HCT116 (cell line): ENCODE measurements at regions not wholly inside any gene's neighbourhood (a gene's known extent, or its start where the extent isn't known, plus 50 kb on each side); places are given as distances from the start of the nearest gene placed in this dataset.

Experiments
- ATAC-seq: fragments of 200-7000 bp; cut with Tn5 transposase; 2 replicates; pipeline ENCODE4 v1.9.1; 2020; ENCODE audit warnings: mild to moderate bottlenecking, moderate library complexity
- BruUV-seq: library from RNA; stranded (reverse); fragments of 400-500 nt; replicated peaks from 2 replicates; lab custom pipeline; 2021; lab: Mats Ljungman, UMichigan
- CTCF ChIA-PET: fragments of 300-600 bp; sonication (Branson Sonifier 250); formaldehyde crosslinking; loops from one replicate; lab custom pipeline; 2021; ENCODE audit warnings: antibody characterized with exemption; lab: Charles Lee
- POLR2A ChIA-PET: fragments of 300-600, 350-600 bp; sonication (Branson Sonifier 250); formaldehyde crosslinking; loops from one replicate; lab custom pipeline; 2021; ENCODE audit warnings: antibody characterized with exemption; lab: Charles Lee
- RAD21 ChIA-PET, 2 experiments: fragments of 300-600 bp; sonication (Branson Sonifier 250); formaldehyde crosslinking; loops; one replicate each; lab custom pipeline; 2023; ENCODE audit warnings: low total read pairs in 2 of 2; ENCODE audit not compliant: uncharacterized antibody in 2 of 2, unreplicated experiment in 2 of 2, low non-redundant PET in 1 of 2; lab: Charles Lee
- DNase-seq: peaks from one replicate; pipeline ENCODE4 v3.0.0-alpha.2; 2010; ENCODE audit warnings: low read depth, low spot score
- H2AFZ ChIP-seq: fragments of 200-600 bp; shearing (Covaris generic), sonication (generic); 2 replicates; pipeline ENCODE4 v1.6.1; 2017; ENCODE audit warnings: low read depth, mixed run types, mixed read lengths, antibody characterized with exemption, low read length; ENCODE audit not compliant: poor library complexity, severe bottlenecking
- H3K27ac ChIP-seq: 2 replicates; pipeline ENCODE4 v1.5.1; 2012; ENCODE audit warnings: low read depth, low read length
- H3K27me3 ChIP-seq: fragments of 200-600 bp; sonication (generic); 2 replicates; pipeline ENCODE4 v1.6.1; 2016; ENCODE audit warnings: mixed run types, low read length, mixed read lengths; ENCODE audit not compliant: insufficient read depth
- H3K36me3 ChIP-seq, 2 experiments: fragments of 200-500 bp in 1 of 2; fragments of 200-600 bp in 1 of 2; sonication (Bioruptor generic) in 1 of 2; sonication (generic) in 1 of 2; 2 replicates each; pipeline versions ENCODE4 v1.5.1 to v1.6.1; 2014 to 2016; ENCODE audit warnings: low read length in 2 of 2, inconsistent platforms in 1 of 2, mixed read lengths in 1 of 2, mixed run types in 1 of 2; ENCODE audit not compliant: insufficient read depth in 2 of 2, control insufficient read depth in 1 of 2
- H3K4me1 ChIP-seq, 2 experiments: fragments of 200-600 bp in 1 of 2; sonication (generic) in 1 of 2; 2 replicates each; pipeline versions ENCODE4 v1.5.1 to v1.6.1; 2012 to 2017; ENCODE audit warnings: low read length in 2 of 2, inconsistent platforms in 1 of 2, mild to moderate bottlenecking in 1 of 2, mixed read lengths in 1 of 2, mixed run types in 1 of 2, moderate library complexity in 1 of 2; ENCODE audit not compliant: insufficient read depth in 2 of 2, control insufficient read depth in 1 of 2
- H3K4me2 ChIP-seq: fragments of 200-600 bp; sonication (generic); 2 replicates; pipeline ENCODE4 v1.6.1; 2017; ENCODE audit warnings: mixed run types, low read length, mixed read lengths
- H3K4me3 ChIP-seq, 2 experiments: fragments of 200-600 bp in 1 of 2; sonication (generic) in 1 of 2; replicated peaks in 1 of 2; 2 replicates each; pipeline ENCODE4 v1.5.1; 2011 to 2016; ENCODE audit warnings: low read length in 2 of 2, control low read depth in 1 of 2, low read depth in 1 of 2, mild to moderate bottlenecking in 1 of 2, mixed read lengths in 1 of 2, mixed run types in 1 of 2
- H3K79me2 ChIP-seq: fragments of 200-600 bp; sonication (generic); 2 replicates; pipeline ENCODE4 v1.6.1; 2017; ENCODE audit warnings: mild to moderate bottlenecking, mixed run types, low read length, moderate library complexity, mixed read lengths; ENCODE audit not compliant: insufficient read depth
- H3K9ac ChIP-seq: fragments of 200-600 bp; sonication (generic); 2 replicates; pipeline ENCODE4 v1.6.1; 2016; ENCODE audit warnings: low read length, mixed read lengths
- H3K9me2 ChIP-seq: fragments of 200-600 bp; sonication (generic), shearing (Covaris generic); 2 replicates; pipeline ENCODE4 v1.6.1; 2017; ENCODE audit warnings: mixed run types, mild to moderate bottlenecking, moderate library complexity; ENCODE audit not compliant: insufficient read depth
- H3K9me3 ChIP-seq, 2 experiments: fragments of 200-500 bp in 1 of 2; fragments of 200-600 bp in 1 of 2; sonication (Bioruptor generic) in 1 of 2; sonication (generic) in 1 of 2; 2 replicates each; pipeline ENCODE4 v1.6.1; 2014 to 2017; ENCODE audit warnings: low read length in 2 of 2, mixed read lengths in 2 of 2, inconsistent platforms in 1 of 2, low read depth in 1 of 2, mild to moderate bottlenecking in 1 of 2, mixed run types in 1 of 2, moderate library complexity in 1 of 2; ENCODE audit not compliant: control insufficient read depth in 1 of 2, insufficient read depth in 1 of 2
- H4K20me1 ChIP-seq: fragments of 200-600 bp; sonication (generic), shearing (Covaris generic); 2 replicates; pipeline ENCODE4 v1.6.1; 2017; ENCODE audit warnings: mixed run types, mild to moderate bottlenecking, moderate library complexity; ENCODE audit not compliant: insufficient read depth
- ATF3 ChIP-seq: IDR thresholded peaks from 2 replicates; pipeline ENCODE4 v1.6.1; 2012
- EGR1 ChIP-seq: IDR thresholded peaks from 2 replicates; pipeline ENCODE4 v1.6.1; 2012; ENCODE audit warnings: low read depth
- EZH2 ChIP-seq: fragments of 200-600 bp; sonication (generic); IDR thresholded peaks from 2 replicates; pipeline ENCODE4 v1.6.1; 2017; ENCODE audit warnings: antibody characterized with exemption, mixed run types
- FOSL1 ChIP-seq: IDR thresholded peaks from 2 replicates; pipeline ENCODE4 v1.6.1; 2012; ENCODE audit warnings: low read depth
- POLR2AphosphoS5 ChIP-seq: IDR thresholded peaks from 2 replicates; pipeline ENCODE4 v1.6.1; 2011; ENCODE audit warnings: mild to moderate bottlenecking, low read depth, low read length, moderate library complexity
- RAD21 ChIP-seq: IDR thresholded peaks from 2 replicates; pipeline ENCODE4 v1.6.1; 2012; ENCODE audit warnings: low read depth, mild to moderate bottlenecking
- REST ChIP-seq: IDR thresholded peaks from 2 replicates; pipeline ENCODE4 v1.6.1; 2012; ENCODE audit warnings: low read depth
- SIN3A ChIP-seq: IDR thresholded peaks from 2 replicates; pipeline ENCODE4 v1.6.1; 2012; ENCODE audit warnings: low read depth
- TCF7L2 ChIP-seq: IDR thresholded peaks from 2 replicates; pipeline ENCODE4 v1.7.0; 2011; ENCODE audit warnings: borderline replicate concordance, inconsistent platforms; ENCODE audit not compliant: insufficient read depth, insufficient read length; ENCODE audit errors: extremely low read depth
- YY1 ChIP-seq: IDR thresholded peaks from 2 replicates; pipeline ENCODE4 v1.6.1; 2011; ENCODE audit warnings: low read length, low read depth, moderate library complexity, mild to moderate bottlenecking; ENCODE audit not compliant: insufficient replicate concordance; ENCODE audit errors: extremely low read depth
- ZBTB33 ChIP-seq: IDR thresholded peaks from 2 replicates; pipeline ENCODE4 v1.6.1; 2011; ENCODE audit warnings: mild to moderate bottlenecking, low read length, moderate library complexity; ENCODE audit not compliant: insufficient replicate concordance; ENCODE audit errors: extremely low read depth
- ZFX ChIP-seq: fragments of 450-650 bp; IDR thresholded peaks from 2 replicates; pipeline ENCODE4 v1.6.1; 2017
- intact Hi-C: fragments of 100-400 bp; cut with micrococcal nuclease; formaldehyde crosslinking; loops from 2 replicates; pipeline ENCODE4 v1.10.0; 2022

GRCh38 chr3:88589138-88589537 is 439.4 kb downstream of the C3orf38 start:
- POLR2A ChIA-PET = no interaction called here

More at GRCh38 chr3:88589138-88589537, 439.4 kb downstream of the C3orf38 start:
- Histone ChIP-seq H3K4me3 (no peak overlapping the region), H3K27me3 (no peaks in the 10 kb centered on the region), H3K4me1 (no peaks in the 10 kb centered on the region), H3K4me2 (no peak overlapping the region), H3K9me2 (no peaks in the 10 kb centered on the region), H4K20me1 (no peaks in the 10 kb centered on the region), H3K9me3 (peaks cover 0 to 21% of the 10 kb centered on the region in 2 experiments; a peak in 2 of 4 replicates)
- ATAC-seq = no peak
- intact Hi-C loops = no loop called here
- DNase-seq = no peak
- RAD21 ChIA-PET = no interaction called here
- TF ChIP-seq REST (no peak), TCF7L2 (no peak), YY1 (no peak), ATF3 (no peak), ZFX (no peak), EZH2 (no peak), FOSL1 (no peak), POLR2AphosphoS5 (no peak), SIN3A (no peak), ZBTB33 (no peak), RAD21 (no peak), EGR1 (no peak)
- TF ChIP-seq, all 23 proteins: peak for 0
- H3K9ac ChIP-seq = no peak overlapping the region
- CTCF ChIA-PET = no interaction called here
- no peak overlapping the region for H2AFZ ChIP-seq
- H3K79me2 ChIP-seq = no peaks in the 10 kb centered on the region
- no peak overlapping the region for H3K27ac ChIP-seq
- no peaks in the 10 kb centered on the region for H3K36me3 ChIP-seq
- no TSS peak for BruUV-seq
